B cell (primary cell): ENCODE measurements at regions not wholly inside any gene's neighbourhood (a gene's known extent, or its start where the extent isn't known, plus 50 kb on each side); places are given as distances from the start of the nearest gene placed in this dataset.

Source experiments
- EZH2 ChIP-seq: IDR thresholded peaks from 2 replicates; pipeline ENCODE4 v1.6.1; 2012; ENCODE audit warnings: borderline replicate concordance, low read depth, mild to moderate bottlenecking, moderate library complexity, low read length; ENCODE audit not compliant: insufficient read depth, poor library complexity, severe bottlenecking
- TF ChIP-seq, protein P1 (sequence below): fragments of 200-600 bp; IDR thresholded peaks from one replicate; pipeline ENCODE4 v1.8.0; 2022; ENCODE audit warnings: antibody characterized with exemption, mild to moderate bottlenecking

DNA sequence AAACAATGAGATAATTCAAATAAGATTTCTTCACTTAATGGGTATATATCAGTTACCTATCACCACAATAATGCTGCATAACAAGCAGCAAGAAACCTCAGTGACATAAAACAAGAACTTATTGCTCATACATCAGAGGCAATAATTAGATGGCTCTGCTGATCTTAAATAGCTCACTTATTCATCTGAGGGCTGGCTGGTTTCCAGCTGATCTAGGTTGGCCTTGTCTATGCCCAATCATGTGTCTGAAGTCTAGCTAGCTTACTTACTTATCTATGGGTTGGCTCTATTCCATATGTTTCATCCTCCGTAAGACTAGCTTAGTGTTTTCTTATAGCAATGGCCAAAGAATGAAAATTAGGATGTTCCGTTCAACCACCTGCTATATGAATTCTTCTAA, 109.4 kb upstream of the AGTR1 start:
- TF ChIP-seq, protein P1, sequence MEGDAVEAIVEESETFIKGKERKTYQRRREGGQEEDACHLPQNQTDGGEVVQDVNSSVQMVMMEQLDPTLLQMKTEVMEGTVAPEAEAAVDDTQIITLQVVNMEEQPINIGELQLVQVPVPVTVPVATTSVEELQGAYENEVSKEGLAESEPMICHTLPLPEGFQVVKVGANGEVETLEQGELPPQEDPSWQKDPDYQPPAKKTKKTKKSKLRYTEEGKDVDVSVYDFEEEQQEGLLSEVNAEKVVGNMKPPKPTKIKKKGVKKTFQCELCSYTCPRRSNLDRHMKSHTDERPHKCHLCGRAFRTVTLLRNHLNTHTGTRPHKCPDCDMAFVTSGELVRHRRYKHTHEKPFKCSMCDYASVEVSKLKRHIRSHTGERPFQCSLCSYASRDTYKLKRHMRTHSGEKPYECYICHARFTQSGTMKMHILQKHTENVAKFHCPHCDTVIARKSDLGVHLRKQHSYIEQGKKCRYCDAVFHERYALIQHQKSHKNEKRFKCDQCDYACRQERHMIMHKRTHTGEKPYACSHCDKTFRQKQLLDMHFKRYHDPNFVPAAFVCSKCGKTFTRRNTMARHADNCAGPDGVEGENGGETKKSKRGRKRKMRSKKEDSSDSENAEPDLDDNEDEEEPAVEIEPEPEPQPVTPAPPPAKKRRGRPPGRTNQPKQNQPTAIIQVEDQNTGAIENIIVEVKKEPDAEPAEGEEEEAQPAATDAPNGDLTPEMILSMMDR: no peak
- TF ChIP-seq EZH2: no peak
